Ovary (tissue), 3 donors: ENCODE measurements at regions not wholly inside any gene's neighbourhood (a gene's known extent, or its start where the extent isn't known, plus 50 kb on each side); places are given as distances from the start of the nearest gene placed in this dataset.

Experiments used
- CTCF ChIP-seq, 3 donors: fragments of 450-650 bp in 2 of 3; fragments of 200-600 bp in 1 of 3; IDR thresholded peaks; one replicate each; pipeline versions ENCODE4 v1.5.1 to v1.8.0; 2016 to 2022; ENCODE audit warnings: antibody characterized with exemption in 3 of 3, mild to moderate bottlenecking in 1 of 3
- EP300 ChIP-seq: sonication (generic); formaldehyde crosslinking; IDR thresholded peaks from one replicate; pipeline ENCODE4 v1.6.1; 2017; ENCODE audit warnings: antibody characterized with exemption
- POLR2A ChIP-seq: fragments of 450-650 bp; IDR thresholded peaks from one replicate; pipeline ENCODE4 v1.6.1; 2017; ENCODE audit warnings: antibody characterized with exemption, mild to moderate bottlenecking, moderate library complexity
- donor health status: DM: no; HTN: no; CAD: no.

DNA sequence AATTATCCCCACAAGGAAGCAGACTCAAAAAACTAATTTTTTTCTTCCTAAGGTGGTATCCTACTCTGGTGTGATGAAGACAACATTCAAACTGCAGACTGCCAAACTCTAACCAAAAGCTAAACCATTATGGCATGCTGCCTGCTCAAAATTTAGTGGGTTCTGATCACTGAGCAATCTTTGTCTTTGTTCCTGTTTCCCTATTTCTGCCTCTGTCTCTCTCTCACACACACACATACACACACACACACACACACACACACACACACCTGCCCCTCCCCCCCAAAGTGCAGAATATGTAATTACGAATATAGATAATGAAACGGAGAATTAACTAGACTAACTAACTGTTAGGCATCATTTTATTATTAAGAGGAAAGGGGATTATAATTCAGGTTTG lies 1278.6 kb downstream of the PCDH7 start:
- TF ChIP-seq CTCF (IDR thresholded peaks at IDR 0.05), result no peak
- TF ChIP-seq POLR2A, result no peak
- no peak for TF ChIP-seq EP300
